Left renal pelvis (tissue), 4 donors: ENCODE measurements at regions not wholly inside any gene's neighbourhood (a gene's known extent, or its start where the extent isn't known, plus 50 kb on each side); places are given as distances from the start of the nearest gene placed in this dataset.

Source experiments
- DNase-seq, 4 donors: peaks; one replicate each; pipeline ENCODE4 v3.0.0-alpha.2; 2013; ENCODE audit warnings: low read depth in 4 of 4, low spot score in 3 of 4

DNA sequence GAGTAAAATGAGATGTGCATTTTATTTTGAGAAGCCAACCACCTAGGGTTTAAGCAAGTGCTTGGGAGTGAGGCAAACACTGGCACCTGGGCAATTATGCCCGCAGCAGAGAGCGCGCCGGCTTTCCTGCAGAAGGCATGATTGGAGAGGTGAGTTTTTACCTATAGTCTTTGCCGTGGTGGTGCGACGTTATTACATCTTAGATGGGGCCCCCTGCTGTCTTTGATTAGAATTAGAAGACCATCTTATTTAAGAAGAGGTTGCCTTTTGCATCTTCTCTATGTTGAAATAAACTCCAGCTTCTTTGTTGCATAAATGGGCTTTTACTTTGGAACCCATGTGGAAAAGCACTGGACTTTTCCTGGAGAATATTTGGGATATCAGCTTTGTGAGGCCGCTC lies 409.5 kb downstream of the GLRX3 start:
- DNase-seq = no peak

- no peak for DNase-seq
These were observed 410.6 kb downstream of the GLRX3 start for GRCh38 chr10:130546841-130547240.

DNA sequence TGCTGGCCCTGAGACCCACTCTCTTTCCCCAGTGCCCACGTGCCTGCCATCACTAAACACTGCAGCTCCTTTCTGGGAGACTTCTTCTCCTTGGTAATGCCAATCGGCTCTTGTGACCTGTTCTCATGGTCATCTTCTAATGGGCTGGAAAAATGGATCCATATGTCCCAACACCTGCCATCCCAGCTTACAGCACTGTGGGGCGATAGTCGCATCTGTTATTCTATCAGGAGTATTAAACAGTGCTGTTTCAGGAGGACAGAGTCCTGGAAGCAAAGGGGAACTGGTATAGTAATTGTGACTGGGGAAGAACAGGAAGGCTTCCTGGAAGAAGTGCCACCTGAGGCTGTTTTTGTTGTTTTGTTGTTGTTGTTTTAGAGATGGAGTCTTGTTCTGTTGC lies 411.2 kb downstream of the GLRX3 start:
- no peak for DNase-seq

DNA sequence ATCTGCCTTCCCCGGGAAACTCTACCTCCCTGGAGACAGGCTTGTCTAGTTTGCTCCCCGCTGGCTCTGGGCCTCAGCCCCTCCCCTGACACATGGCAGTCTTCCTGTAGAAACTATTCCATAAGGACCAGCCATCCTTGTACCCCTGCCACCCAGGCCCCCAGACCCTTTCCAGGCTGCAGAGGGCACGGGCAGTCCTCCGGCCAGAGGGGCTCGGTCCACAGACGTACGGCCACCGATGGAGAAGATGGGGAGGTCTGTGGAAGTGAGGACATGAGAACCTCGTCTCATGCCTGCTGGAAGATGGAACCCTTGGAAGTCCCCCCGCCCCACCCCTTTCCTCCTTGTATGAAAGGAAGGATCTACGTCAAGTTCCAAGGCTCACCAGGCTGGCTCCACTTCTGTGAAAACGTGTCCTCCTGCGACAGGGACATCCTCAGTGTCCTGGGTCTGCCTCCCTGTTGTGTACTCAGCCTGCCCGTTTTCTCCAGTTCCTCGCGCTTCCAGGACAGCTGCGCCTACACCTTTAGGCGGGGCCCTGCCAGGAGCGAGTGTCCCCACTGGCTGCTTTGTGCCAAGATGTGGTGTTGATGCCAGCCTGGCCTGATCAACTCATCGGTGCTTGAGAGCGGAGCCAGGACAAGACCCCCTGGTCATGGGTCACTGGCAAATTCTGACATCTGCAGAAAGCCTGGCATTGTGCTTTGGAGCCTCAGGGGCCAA lies 414.9 kb downstream of the GLRX3 start:
- DNase-seq = no peak

DNA sequence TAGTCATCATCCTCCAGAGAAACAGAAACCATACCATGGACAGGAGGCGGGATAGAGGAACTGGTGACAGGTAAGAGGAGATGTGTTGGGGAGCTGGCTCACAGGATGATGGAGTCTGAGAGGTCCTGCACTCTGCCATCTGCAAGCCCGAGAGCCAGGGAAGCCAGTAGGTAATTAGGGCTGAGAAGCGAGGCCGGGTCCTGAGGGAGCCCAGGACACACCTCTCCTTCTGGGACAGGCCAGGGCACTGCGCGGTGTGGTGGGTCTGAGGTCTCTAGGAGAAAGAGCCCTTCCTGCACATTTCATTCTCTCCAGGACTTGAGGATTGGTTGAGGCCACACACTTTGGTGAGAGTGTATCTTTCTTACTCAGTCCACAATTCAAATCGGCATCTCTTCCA lies 415.5 kb downstream of the GLRX3 start:
- no peak for DNase-seq

- no peak for DNase-seq
These were observed 417.6 kb downstream of the GLRX3 start for GRCh38 chr10:130553826-130554225.

DNA sequence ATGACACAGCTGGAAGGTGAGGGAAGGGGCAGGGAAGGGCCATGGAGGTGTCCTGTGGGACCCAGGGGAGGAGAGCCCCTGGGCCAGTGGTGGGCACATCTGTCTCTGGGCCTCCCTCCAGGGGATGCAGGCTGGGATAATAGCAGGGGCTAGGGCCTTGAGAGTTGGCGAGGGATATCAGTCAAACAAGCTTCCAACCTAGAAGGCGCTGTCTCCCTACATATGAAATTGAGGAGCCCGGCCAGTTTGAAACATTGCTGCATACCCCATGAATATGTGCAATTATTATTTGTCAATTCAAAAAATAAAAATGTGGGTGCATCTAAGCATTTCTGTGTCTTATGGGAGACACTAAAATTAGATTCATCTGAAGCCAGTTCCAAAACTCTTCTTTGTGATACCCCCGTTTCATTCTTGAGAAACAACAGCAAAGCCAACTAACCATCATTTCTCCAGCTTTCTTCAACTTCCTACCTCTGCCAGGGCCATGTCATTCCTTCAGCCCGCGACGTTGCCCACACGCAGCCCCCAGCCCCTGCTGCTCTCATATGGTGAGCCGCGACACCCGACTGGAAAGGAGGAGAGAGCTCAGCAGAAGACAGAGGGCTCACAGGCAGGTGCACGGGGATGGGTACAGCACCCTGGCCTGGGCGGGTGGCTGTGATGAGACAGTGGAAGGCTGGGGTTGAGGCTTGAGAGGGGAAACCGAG lies 418.7 kb downstream of the GLRX3 start:
- no peak for DNase-seq

- no peak for DNase-seq
These were observed 419.2 kb downstream of the GLRX3 start for GRCh38 chr10:130555411-130555750.

- no peak for DNase-seq
These were observed 421.1 kb downstream of the GLRX3 start for GRCh38 chr10:130557181-130557845.

- DNase-seq = no peak
These were observed 422.8 kb downstream of the GLRX3 start for GRCh38 chr10:130558746-130559546.

DNA sequence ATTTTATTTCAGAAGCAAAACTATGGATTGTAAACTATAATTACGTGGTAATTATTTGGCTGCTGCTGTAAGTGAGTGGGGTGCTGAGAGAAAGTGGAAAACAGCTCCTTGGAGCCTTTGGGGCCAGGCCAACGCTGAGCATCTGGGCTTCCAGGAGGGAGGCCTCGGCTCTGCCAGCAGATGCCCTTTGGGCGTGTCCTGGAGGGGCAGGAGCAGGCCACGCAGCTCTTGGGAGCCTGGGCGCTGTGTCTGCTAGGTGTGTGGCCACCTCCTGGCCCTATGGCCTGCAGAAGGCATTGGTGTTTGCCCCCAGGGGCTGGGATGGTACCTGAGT lies 423.3 kb downstream of the GLRX3 start:
- DNase-seq = no peak

- DNase-seq = no peak
These were observed 423.9 kb downstream of the GLRX3 start for GRCh38 chr10:130560116-130560515.

GRCh38 chr10:130560573-130560972 lies 424.4 kb downstream of the GLRX3 start:
- no peak for DNase-seq

DNA sequence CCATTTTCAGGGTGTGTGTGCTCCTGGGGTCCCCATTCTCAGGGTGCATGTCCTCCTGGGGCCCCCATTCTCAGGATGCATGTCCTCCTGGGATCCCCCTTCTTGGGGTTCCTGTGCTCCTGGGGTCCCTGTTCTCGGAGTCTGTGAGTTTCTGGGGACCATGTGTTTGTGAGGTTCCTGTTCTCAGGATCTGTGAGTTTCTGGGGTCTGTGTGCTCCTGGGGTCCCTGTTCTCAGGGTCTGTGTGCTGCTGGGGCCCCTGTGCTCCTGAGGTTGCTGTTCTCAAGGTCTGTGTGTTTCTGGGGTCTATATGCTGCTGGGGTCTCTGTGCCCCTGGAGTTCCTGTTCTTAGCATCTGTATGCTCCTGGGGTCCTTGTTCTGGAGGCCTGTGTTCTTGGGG lies 425.5 kb downstream of the GLRX3 start:
- no peak for DNase-seq

DNA sequence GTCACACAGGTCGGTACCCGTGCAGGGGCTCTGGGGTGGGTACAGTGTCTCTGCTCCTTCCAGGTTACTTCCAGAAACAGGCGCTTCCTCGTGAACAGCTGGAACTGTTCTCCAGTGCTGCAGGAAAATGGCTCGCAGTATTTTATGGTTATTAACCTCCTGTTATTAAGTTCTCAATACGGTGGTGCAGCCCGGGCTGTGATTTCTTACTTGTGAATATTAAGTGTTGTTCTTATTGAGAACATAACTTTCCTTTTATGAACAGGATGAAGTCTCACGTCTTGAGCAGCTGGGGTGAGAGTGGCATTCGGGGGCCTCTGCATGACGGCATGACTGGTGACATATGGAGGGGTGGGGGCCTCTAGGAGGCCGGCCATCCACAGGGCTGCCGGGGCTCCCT lies 430.8 kb downstream of the GLRX3 start:
- DNase-seq = no peak

DNA sequence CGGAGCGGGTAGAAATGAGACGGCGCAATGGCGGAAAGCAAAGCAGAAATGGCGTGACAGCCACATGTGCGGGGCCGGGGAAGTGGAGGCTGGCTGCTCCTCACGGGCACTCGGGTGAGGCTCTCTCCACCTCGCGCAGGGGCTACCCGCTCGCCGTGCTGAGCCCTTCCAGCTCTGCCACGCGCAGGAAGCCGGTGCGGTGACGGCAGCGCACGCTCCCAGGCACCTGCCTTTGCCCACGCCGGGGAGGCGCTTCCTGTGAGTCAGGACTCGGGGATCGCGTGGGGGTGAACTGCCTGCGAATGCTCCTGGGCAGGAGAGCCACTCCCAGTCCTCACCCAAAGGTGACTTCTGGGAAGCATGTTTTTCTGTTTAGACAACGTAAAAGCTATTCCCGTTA lies 431.2 kb downstream of the GLRX3 start:
- DNase-seq = no peak

DNA sequence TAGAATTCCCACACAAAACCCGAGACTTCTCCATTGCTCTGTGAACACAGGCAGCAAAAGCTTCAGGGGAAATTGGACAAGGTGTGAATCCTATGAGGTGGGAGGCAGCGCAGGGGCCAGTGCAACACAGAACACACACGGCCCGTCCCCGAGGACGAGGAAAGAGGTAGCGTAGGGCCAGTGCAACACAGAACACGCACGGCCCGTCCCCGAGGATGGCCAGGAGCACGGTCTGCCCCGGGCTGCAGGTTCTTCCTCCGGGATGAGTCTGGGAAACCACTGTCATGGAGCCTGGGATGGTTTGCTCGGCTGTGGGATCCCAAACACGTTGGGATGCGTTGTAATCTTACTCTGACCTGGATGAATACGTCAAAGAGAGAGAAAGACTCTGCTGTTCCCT lies 432.1 kb downstream of the GLRX3 start:
- DNase-seq = no peak

- no peak for DNase-seq
These were observed 433.9 kb downstream of the GLRX3 start for GRCh38 chr10:130570074-130570473.

DNA sequence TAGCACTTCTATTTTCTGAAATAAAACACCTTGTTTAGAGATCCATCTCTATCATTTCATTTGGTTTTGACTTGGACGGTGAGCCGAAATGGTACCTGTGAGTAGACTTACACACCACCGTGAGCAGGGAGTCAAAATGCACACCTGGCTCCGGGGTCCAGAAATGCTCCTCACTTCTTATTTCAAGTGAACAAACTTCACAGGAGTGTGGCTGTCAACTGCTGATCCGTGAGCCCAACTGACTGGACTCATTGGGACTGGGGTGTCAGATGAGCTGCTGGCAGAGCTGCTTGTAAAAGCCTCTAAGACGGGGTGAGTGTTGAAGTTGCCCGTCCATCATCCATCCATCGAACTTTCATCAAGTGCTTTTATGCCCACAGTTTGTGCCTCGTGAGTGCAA lies 435.5 kb downstream of the GLRX3 start:
- no peak for DNase-seq

GRCh38 chr10:130573446-130573845 lies 437.3 kb downstream of the GLRX3 start:
- no peak for DNase-seq

- DNase-seq = no peak
These were observed 439.6 kb downstream of the GLRX3 start for GRCh38 chr10:130575756-130576285.
